Panc1 (cell line): ENCODE measurements at regions not wholly inside any gene's neighbourhood (a gene's known extent, or its start where the extent isn't known, plus 50 kb on each side); places are given as distances from the start of the nearest gene placed in this dataset.

ENCODE experiments used
- ATAC-seq: fragments of 200-7000 bp; cut with Tn5 transposase; 2 replicates; pipeline ENCODE4 v1.9.1; 2020; ENCODE audit warnings: mild to moderate bottlenecking, moderate library complexity
- BruUV-seq: library from RNA; stranded (reverse); fragments of 400-500 nt; replicated peaks from 2 replicates; lab custom pipeline; 2021; lab: Mats Ljungman, UMichigan
- CTCF ChIA-PET: fragments of 300-600 bp; sonication (Branson Sonifier 250); formaldehyde crosslinking; loops from one replicate; lab custom pipeline; 2022; ENCODE audit warnings: antibody characterized with exemption; lab: Charles Lee
- POLR2A ChIA-PET: fragments of 300-600 bp; sonication (Branson Sonifier 250); formaldehyde crosslinking; loops from one replicate; lab custom pipeline; 2022; ENCODE audit warnings: antibody characterized with exemption; lab: Charles Lee
- DNase-seq: peaks from one replicate; pipeline ENCODE4 v3.0.0-alpha.2; 2010; ENCODE audit warnings: low read depth, low spot score
- H3K27ac ChIP-seq: 2 replicates; pipeline ENCODE4 v1.5.1; 2011; ENCODE audit warnings: mild to moderate bottlenecking, low read length, inconsistent platforms
- H3K27me3 ChIP-seq: fragments of 200-500 bp; sonication (Bioruptor generic); 2 replicates; pipeline ENCODE4 v1.6.0; 2014; ENCODE audit warnings: low read length, inconsistent platforms; ENCODE audit not compliant: control insufficient read depth, insufficient read depth
- H3K36me3 ChIP-seq: fragments of 200-500 bp; sonication (Bioruptor generic); 2 replicates; pipeline ENCODE4 v1.5.1; 2014; ENCODE audit warnings: inconsistent platforms, mild to moderate bottlenecking, low read length, moderate library complexity; ENCODE audit not compliant: control insufficient read depth, insufficient read depth
- H3K4me1 ChIP-seq: 2 replicates; pipeline ENCODE4 v1.5.1; 2011; ENCODE audit warnings: inconsistent platforms, mild to moderate bottlenecking, low read length, moderate library complexity; ENCODE audit not compliant: control insufficient read depth, insufficient read depth
- H3K4me3 ChIP-seq, 2 experiments: 2 replicates each; pipeline ENCODE4 v1.5.1; 2011 to 2012; ENCODE audit warnings: low read depth in 2 of 2, low read length in 2 of 2, mild to moderate bottlenecking in 2 of 2, inconsistent platforms in 1 of 2, moderate library complexity in 1 of 2
- H3K9me3 ChIP-seq: fragments of 200-500 bp; sonication (Bioruptor generic); 2 replicates; pipeline ENCODE4 v1.5.1; 2014; ENCODE audit warnings: low read depth, mild to moderate bottlenecking, inconsistent platforms, low read length, moderate library complexity; ENCODE audit not compliant: control insufficient read depth, insufficient read depth
- CTCF ChIP-seq: fragments of 450-650 bp; IDR thresholded peaks from 2 replicates; pipeline ENCODE4 v1.5.1; 2017; ENCODE audit warnings: mild to moderate bottlenecking
- POLR2AphosphoS5 ChIP-seq: IDR thresholded peaks from 2 replicates; pipeline ENCODE4 v1.6.1; 2012; ENCODE audit warnings: mild to moderate bottlenecking, low read depth, low read length, moderate library complexity
- REST ChIP-seq, 2 experiments: IDR thresholded peaks; 2 replicates each; pipeline ENCODE4 v1.6.1; 2011 to 2012; ENCODE audit warnings: low read depth in 2 of 2, control low read depth in 1 of 2, low read length in 1 of 2, mild to moderate bottlenecking in 1 of 2, moderate library complexity in 1 of 2; ENCODE audit not compliant: insufficient read depth in 1 of 2
- SIN3A ChIP-seq: IDR thresholded peaks from 2 replicates; pipeline ENCODE4 v1.6.1; 2012; ENCODE audit warnings: low read depth, mild to moderate bottlenecking, low read length, moderate library complexity, borderline replicate concordance; ENCODE audit not compliant: insufficient read depth
- TCF7L2 ChIP-seq: IDR thresholded peaks from 2 replicates; pipeline ENCODE4 v1.6.1; 2011; ENCODE audit warnings: mild to moderate bottlenecking, low read depth, low read length, inconsistent platforms
- in situ Hi-C: cut with HindIII; loops from 2 replicates; pipeline ENCODE4 v1.10.0; 2016; ENCODE audit warnings: low sequenced_read_pairs, low pct_unique_long_range_greater_than_20kb
- intact Hi-C: fragments of 100-400 bp; cut with micrococcal nuclease; formaldehyde crosslinking; loops from one replicate; pipeline ENCODE4 v1.10.0; 2022; ENCODE audit not compliant: unreplicated experiment

DNA sequence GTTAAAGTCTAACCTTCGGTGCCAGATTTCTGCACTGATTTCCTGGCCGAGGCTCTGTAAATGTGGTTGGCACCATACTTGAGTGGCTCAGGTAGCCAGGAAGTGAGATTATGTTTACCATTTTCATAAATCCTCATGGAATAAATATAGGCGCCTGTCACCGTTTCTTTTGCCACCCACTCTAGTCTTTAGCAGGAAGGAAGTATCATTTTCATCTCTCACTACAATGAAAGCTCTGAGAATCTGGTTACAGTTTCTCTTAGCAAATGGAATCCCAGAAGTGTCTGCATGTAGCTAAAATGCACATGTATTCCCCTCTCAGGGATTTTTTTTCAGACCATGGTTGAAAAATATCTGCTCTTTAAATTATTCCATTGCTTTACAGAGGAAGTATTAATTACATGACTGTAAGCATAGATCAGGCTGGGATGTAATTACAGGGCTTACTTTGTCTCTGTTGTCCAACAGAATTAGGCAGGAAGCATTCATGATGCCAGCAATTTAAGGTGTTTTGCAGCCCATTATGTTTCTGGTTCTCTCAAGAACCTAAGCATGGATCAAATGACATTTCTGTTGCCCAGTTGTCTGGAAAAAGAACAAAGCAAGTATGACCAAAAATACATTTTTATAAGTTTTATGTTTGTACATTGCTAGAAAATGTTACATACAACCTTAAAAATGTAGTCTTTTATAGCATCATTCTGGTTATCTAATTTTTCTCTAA lies 221.7 kb upstream of the SPRY2 start:
- CTCF ChIA-PET = no interaction called here

GRCh38 chr13:80560609-80561008 lies 219.7 kb upstream of the SPRY2 start:
- Histone ChIP-seq H3K9me3 (no peaks in the 10 kb centered on the region), H3K36me3 (no peaks in the 10 kb centered on the region), H3K27ac (no peak overlapping the region), H3K4me3 (no peak overlapping the region), H3K4me1 (no peaks in the 10 kb centered on the region), H3K27me3 (no peaks in the 10 kb centered on the region)
- TF ChIP-seq SIN3A = no peak
- TF ChIP-seq REST (IDR thresholded peaks at IDR 0.05; ENCODE audit: insufficient read depth in 1 of 2, low read depth in 2 of 2, low read length in 1 of 2) = no peak
- TF ChIP-seq CTCF = no peak
- no peak for TF ChIP-seq POLR2AphosphoS5
- TF ChIP-seq TCF7L2 = no peak
- CTCF ChIA-PET = no interaction called here
- intact Hi-C loops (no loop called here), in situ Hi-C loops (no loop called here)
- DNase-seq (no peak), ATAC-seq (no peak)
- no TSS peak for BruUV-seq
- POLR2A ChIA-PET = no interaction called here

More for the DNA sequence above, 221.7 kb upstream of the SPRY2 start:
- no peak for ATAC-seq
- no TSS peak for BruUV-seq
- no peaks in the 10 kb centered on the region for H3K36me3 ChIP-seq
- H3K27me3 ChIP-seq = no peaks in the 10 kb centered on the region
- intact Hi-C loops = no loop called here
- TF ChIP-seq REST (IDR thresholded peaks at IDR 0.05; ENCODE audit: insufficient read depth in 1 of 2, low read depth in 2 of 2, low read length in 1 of 2) (no peak), TCF7L2 (no peak), CTCF (no peak), POLR2AphosphoS5 (no peak), SIN3A (no peak)
- POLR2A ChIA-PET = no interaction called here
- in situ Hi-C loops = no loop called here
- no peak for DNase-seq
- no peak overlapping the region for H3K4me3 ChIP-seq
- no peak overlapping the region for H3K27ac ChIP-seq
- H3K4me1 ChIP-seq = no peaks in the 10 kb centered on the region
- no peaks in the 10 kb centered on the region for H3K9me3 ChIP-seq
